ENCODE measurements at regions not wholly inside any gene's neighbourhood (a gene's known extent, or its start where the extent isn't known, plus 50 kb on each side); places are given as distances from the start of the nearest gene placed in this dataset.

- Histone ChIP-seq H3K9me2 (ENCODE audit: insufficient read depth) (no peaks in the 10 kb centered on the region), H3F3A (ENCODE audit: insufficient read depth) (no peaks in the 10 kb centered on the region), H3K27ac (no peak overlapping the region), H3K9ac (no peak overlapping the region), H3K27me3 (replicated peaks; ENCODE audit: insufficient read depth) (no peaks in the 10 kb centered on the region), H3K4me2 (ENCODE audit: unreplicated experiment) (no peak overlapping the region), H4K20me1 (ENCODE audit: insufficient read depth) (no peaks in the 10 kb centered on the region), H3K36me3 (ENCODE audit: low read depth) (no peaks in the 10 kb centered on the region), H3K4me3 (no peak overlapping the region), H3K9me3 (ENCODE audit: low read depth) (no peaks in the 10 kb centered on the region), H2AFZ (no peak overlapping the region), H3K79me2 (ENCODE audit: insufficient read depth) (no peaks in the 10 kb centered on the region), H3K4me1 (ENCODE audit: insufficient read depth) (no peaks in the 10 kb centered on the region)
- in situ Hi-C loops (cut with MboI), result no loop called here
- no peak for DNase-seq
- WGBS, 2 experiments (ENCODE audit: low coverage in 1 of 2, low lambda C conversion rate in 2 of 2, missing lambda C conversion rate in 2 of 2), result 22 to 33% methylated on average over 3 of the region's 3 CpGs
- TF ChIP-seq EZH2 (IDR thresholded peaks at IDR 0.05; ENCODE audit: insufficient read depth, poor library complexity, severe bottlenecking) (no peak), EZH2phosphoT487 (IDR thresholded peaks at IDR 0.05; ENCODE audit: insufficient read depth, low read depth) (no peak)
Observed at GRCh38 chr15:97446138-97446537, 514.4 kb upstream of the ARRDC4 start.

DNA sequence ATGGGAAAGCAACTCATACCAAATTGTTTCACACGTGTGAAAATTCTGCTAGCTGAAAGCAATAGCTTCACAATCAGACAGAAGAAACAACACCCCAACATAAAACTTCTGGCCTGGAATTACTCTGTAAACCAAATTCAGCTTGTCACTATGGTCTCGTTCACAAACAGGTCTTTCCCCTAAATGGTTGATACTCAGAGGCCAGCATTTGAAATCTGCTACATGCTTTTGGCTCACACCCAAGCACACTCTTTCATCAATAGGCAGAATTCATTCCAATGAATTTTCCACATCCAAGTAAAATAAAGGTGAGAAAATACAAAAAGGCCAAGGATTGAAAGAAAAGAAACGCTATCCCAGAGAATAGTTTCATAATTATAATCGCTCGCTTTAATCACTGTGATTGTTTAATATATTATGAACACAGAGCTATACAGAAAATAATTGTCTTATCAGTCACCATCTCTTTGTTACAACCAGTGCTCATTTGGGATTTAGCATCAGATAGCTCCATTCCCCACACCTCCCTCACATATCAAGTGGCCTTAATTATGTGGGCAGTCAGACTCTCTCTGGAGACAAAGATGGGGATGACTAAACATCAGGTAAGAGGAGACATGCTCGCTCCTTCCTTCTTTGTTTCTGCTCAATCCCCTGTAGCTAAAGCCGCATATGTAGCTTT, 503.8 kb upstream of the ARRDC4 start:
- no peaks in the 10 kb centered on the region for H3K27me3 ChIP-seq (replicated peaks; ENCODE audit: insufficient read depth)
- H3K4me1 ChIP-seq (ENCODE audit: insufficient read depth), result no peaks in the 10 kb centered on the region
- H3F3A ChIP-seq (ENCODE audit: insufficient read depth), result no peaks in the 10 kb centered on the region
- no peak overlapping the region for H2AFZ ChIP-seq
- H3K79me2 ChIP-seq (ENCODE audit: insufficient read depth), result no peaks in the 10 kb centered on the region
- no peak overlapping the region for H3K4me2 ChIP-seq (ENCODE audit: unreplicated experiment)
- no peak overlapping the region for H3K4me3 ChIP-seq
- no peaks in the 10 kb centered on the region for H3K9me2 ChIP-seq (ENCODE audit: insufficient read depth)
- no peak for TF ChIP-seq EZH2phosphoT487 (IDR thresholded peaks at IDR 0.05; ENCODE audit: insufficient read depth, low read depth)
- TF ChIP-seq EZH2 (IDR thresholded peaks at IDR 0.05; ENCODE audit: insufficient read depth, poor library complexity, severe bottlenecking), result no peak
- WGBS, 2 experiments (ENCODE audit: low coverage in 1 of 2, low lambda C conversion rate in 2 of 2, missing lambda C conversion rate in 2 of 2), result 42 to 49% methylated on average over 7 of the region's 7 CpGs
- H3K36me3 ChIP-seq (ENCODE audit: low read depth), result no peaks in the 10 kb centered on the region
- H3K9ac ChIP-seq, result no peak overlapping the region
- H4K20me1 ChIP-seq (ENCODE audit: insufficient read depth), result no peaks in the 10 kb centered on the region
- in situ Hi-C loops (cut with MboI), result no loop called here
- H3K27ac ChIP-seq, result no peak overlapping the region
- H3K9me3 ChIP-seq (ENCODE audit: low read depth), result no peaks in the 10 kb centered on the region
- no peak for DNase-seq

- Histone ChIP-seq H3K27me3 (replicated peaks; ENCODE audit: insufficient read depth) (no peaks in the 10 kb centered on the region), H3K36me3 (ENCODE audit: low read depth) (no peaks in the 10 kb centered on the region), H3K9ac (no peak overlapping the region), H4K20me1 (ENCODE audit: insufficient read depth) (no peaks in the 10 kb centered on the region), H3K9me3 (ENCODE audit: low read depth) (no peaks in the 10 kb centered on the region), H3K4me1 (ENCODE audit: insufficient read depth) (no peaks in the 10 kb centered on the region), H3K4me3 (no peak overlapping the region), H3K79me2 (ENCODE audit: insufficient read depth) (no peaks in the 10 kb centered on the region), H3K27ac (no peak overlapping the region), H3K4me2 (ENCODE audit: unreplicated experiment) (no peak overlapping the region), H3F3A (ENCODE audit: insufficient read depth) (no peaks in the 10 kb centered on the region), H3K9me2 (ENCODE audit: insufficient read depth) (no peaks in the 10 kb centered on the region), H2AFZ (no peak overlapping the region)
- no peak for TF ChIP-seq EZH2phosphoT487 (IDR thresholded peaks at IDR 0.05; ENCODE audit: insufficient read depth, low read depth)
- no peak for TF ChIP-seq EZH2 (IDR thresholded peaks at IDR 0.05; ENCODE audit: insufficient read depth, poor library complexity, severe bottlenecking)
- 16 to 20% methylated on average over 3 of the region's 3 CpGs for WGBS, 2 experiments (ENCODE audit: low coverage in 1 of 2, low lambda C conversion rate in 2 of 2, missing lambda C conversion rate in 2 of 2)
- in situ Hi-C loops (cut with MboI), result no loop called here
- no peak for DNase-seq
Observed at GRCh38 chr15:97457203-97457847, 503.2 kb upstream of the ARRDC4 start.

DNA sequence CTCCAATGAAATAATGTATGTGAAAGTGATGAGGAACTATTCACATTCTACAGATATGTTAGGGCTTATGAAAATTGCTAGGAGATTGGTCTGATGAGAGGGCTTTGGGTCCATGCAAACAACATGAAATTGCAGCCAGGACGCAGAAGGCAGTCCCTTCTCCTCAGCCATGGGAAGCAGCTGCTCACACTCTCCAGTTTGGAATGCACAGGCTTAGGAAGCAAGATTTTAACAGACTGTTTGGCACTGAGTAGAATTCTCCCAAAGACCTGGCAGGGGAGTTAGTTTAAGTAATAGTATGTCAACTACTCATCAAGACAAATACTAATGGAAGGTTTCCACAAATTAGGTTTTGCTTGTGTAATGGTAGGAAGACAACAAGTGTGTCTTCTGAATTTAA, 500.7 kb upstream of the ARRDC4 start:
- H3K4me2 ChIP-seq (ENCODE audit: unreplicated experiment), result no peak overlapping the region
- WGBS, 2 experiments (ENCODE audit: low coverage in 1 of 2, low lambda C conversion rate in 2 of 2, missing lambda C conversion rate in 2 of 2), result 10 to 25% methylated on average over 1 of the region's 1 CpG

More for the DNA sequence above, 500.7 kb upstream of the ARRDC4 start:
- no peaks in the 10 kb centered on the region for H3K27me3 ChIP-seq (replicated peaks; ENCODE audit: insufficient read depth)
- H3K79me2 ChIP-seq (ENCODE audit: insufficient read depth), result no peaks in the 10 kb centered on the region
- DNase-seq, result no peak
- H3F3A ChIP-seq (ENCODE audit: insufficient read depth), result no peaks in the 10 kb centered on the region
- H3K9ac ChIP-seq, result no peak overlapping the region
- in situ Hi-C loops (cut with MboI), result no loop called here
- TF ChIP-seq EZH2 (IDR thresholded peaks at IDR 0.05; ENCODE audit: insufficient read depth, poor library complexity, severe bottlenecking) (no peak), EZH2phosphoT487 (IDR thresholded peaks at IDR 0.05; ENCODE audit: insufficient read depth, low read depth) (no peak)
- H3K9me3 ChIP-seq (ENCODE audit: low read depth), result no peaks in the 10 kb centered on the region
- H2AFZ ChIP-seq, result no peak overlapping the region
- H3K9me2 ChIP-seq (ENCODE audit: insufficient read depth), result no peaks in the 10 kb centered on the region
- H3K4me1 ChIP-seq (ENCODE audit: insufficient read depth), result no peaks in the 10 kb centered on the region
- no peak overlapping the region for H3K4me3 ChIP-seq
- H4K20me1 ChIP-seq (ENCODE audit: insufficient read depth), result no peaks in the 10 kb centered on the region
- H3K36me3 ChIP-seq (ENCODE audit: low read depth), result no peaks in the 10 kb centered on the region
- H3K27ac ChIP-seq, result no peak overlapping the region

Data from GM23248 (cell line).